Sigmoid colon (tissue), 6 donors: ENCODE measurements at regions not wholly inside any gene's neighbourhood (a gene's known extent, or its start where the extent isn't known, plus 50 kb on each side); places are given as distances from the start of the nearest gene placed in this dataset.

Source experiments
- DNase-seq: peaks from one replicate; pipeline ENCODE4 v3.0.0-alpha.2; 2019
- H3K27ac ChIP-seq, 4 donors: fragments of 200-600 bp; sonication (generic); one replicate each; pipeline ENCODE4 v1.5.1; 2016 to 2019; ENCODE audit warnings: mild to moderate bottlenecking in 1 of 4
- H3K27me3 ChIP-seq, 3 donors: fragments of 200-600 bp; sonication (generic); one replicate each; pipeline ENCODE4 v1.5.1; 2019; ENCODE audit warnings: mild to moderate bottlenecking in 1 of 3
- H3K36me3 ChIP-seq, 4 donors: fragments of 200-600 bp; sonication (generic); one replicate each; pipeline ENCODE4 v1.5.1; 2016 to 2019
- H3K4me1 ChIP-seq, 4 donors: fragments of 200-600 bp; sonication (generic); one replicate each; pipeline ENCODE4 v1.5.1; 2017 to 2019
- H3K4me3 ChIP-seq, 4 donors: fragments of 200-600 bp; sonication (generic); one replicate each; pipeline ENCODE4 v1.5.1; 2017 to 2019; ENCODE audit warnings: mild to moderate bottlenecking in 2 of 4, moderate library complexity in 1 of 4
- H3K9me3 ChIP-seq, 4 donors: fragments of 200-600 bp in 3 of 4; sonication (generic) in 3 of 4; one replicate each; pipeline versions ENCODE4 v1.5.1 to v1.6.1; 2013 to 2019
- CTCF ChIP-seq, 4 experiments: fragments of 450-650 bp in 3 of 4; fragments of 200-600 bp in 1 of 4; IDR thresholded peaks; one replicate each; pipeline ENCODE4 v1.5.1; 2016 to 2019; ENCODE audit warnings: antibody characterized with exemption in 4 of 4, mild to moderate bottlenecking in 3 of 4, moderate library complexity in 2 of 4
- EP300 ChIP-seq, 4 donors: sonication (generic); formaldehyde crosslinking; IDR thresholded peaks; one replicate each; pipeline ENCODE4 v1.6.1; 2017; ENCODE audit warnings: antibody characterized with exemption in 4 of 4
- POLR2A ChIP-seq, 2 donors: fragments of 450-650 bp; IDR thresholded peaks; one replicate each; pipeline ENCODE4 v1.6.1; 2016; ENCODE audit warnings: antibody characterized with exemption in 2 of 2, mild to moderate bottlenecking in 2 of 2, moderate library complexity in 2 of 2
- POLR2AphosphoS5 ChIP-seq, 4 donors: sonication (generic); formaldehyde crosslinking; IDR thresholded peaks; one replicate each; pipeline ENCODE4 v1.6.1; 2017; ENCODE audit warnings: antibody characterized with exemption in 4 of 4
- whole genome bisulfite sequencing, 2 donors: extraction: QIAGEN DNeasy Blood & Tissue Kit; methylation state at CpG; one replicate each; pipeline ENCODE4 v1.1.7; 2013; 5-methylcytosine and 5-hydroxymethylcytosine counted together
- intact Hi-C: fragments of 100-400 bp; cut with DNase I; formaldehyde crosslinking; loops from one replicate; pipeline ENCODE4 v1.15.1; 2023
- donor health status: healthy with polysubstance abuse.
- donor health status: healthy.

- H3K36me3 ChIP-seq, result no peaks in the 10 kb centered on the region
- intact Hi-C loops, result no loop called here
- H3K4me3 ChIP-seq, result no peak overlapping the region
- TF ChIP-seq CTCF (IDR thresholded peaks at IDR 0.05), result peak in 3 of 4 experiments; percentile 50 to 77 (median 72)
- no peak for TF ChIP-seq POLR2AphosphoS5 (IDR thresholded peaks at IDR 0.05)
- no peak for TF ChIP-seq EP300 (IDR thresholded peaks at IDR 0.05)
- no peak for TF ChIP-seq POLR2A (IDR thresholded peaks at IDR 0.05)
- DNase-seq, result peak; percentile 64
- H3K27ac ChIP-seq, result no peak overlapping the region
- no peaks in the 10 kb centered on the region for H3K9me3 ChIP-seq
- WGBS, 2 donors, result 7 to 13% methylated on average over 7 of the region's 7 CpGs
- H3K27me3 ChIP-seq, result no peaks in the 10 kb centered on the region
- peaks cover 0 to 10% (median 0%) of the 10 kb centered on the region in 4 donors for H3K4me1 ChIP-seq
Observed at GRCh38 chr5:101678481-101679193, 617.4 kb downstream of the SLCO4C1 start.

DNA sequence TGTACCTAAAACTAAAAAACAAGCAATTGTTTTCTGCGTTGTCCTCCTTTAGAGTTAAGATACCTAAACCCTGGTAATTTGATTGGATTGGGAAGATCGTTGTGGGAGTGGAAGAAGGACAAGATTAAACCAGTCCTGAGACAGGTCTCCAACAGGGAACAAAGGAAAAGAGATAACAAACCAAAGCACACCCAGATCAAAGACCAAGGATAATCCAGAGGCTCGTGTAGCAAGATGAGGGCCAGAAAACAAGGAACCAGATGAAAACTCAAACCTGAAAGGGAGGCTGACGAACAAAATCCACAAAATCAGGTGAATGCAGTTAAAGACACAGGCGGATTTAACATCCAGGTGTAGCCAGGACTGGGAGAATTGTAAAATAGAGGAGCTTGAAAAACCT, 618.1 kb downstream of the SLCO4C1 start:
- Histone ChIP-seq H3K9me3 (no peaks in the 10 kb centered on the region), H3K27me3 (no peaks in the 10 kb centered on the region), H3K4me3 (no peak overlapping the region), H3K36me3 (no peaks in the 10 kb centered on the region), H3K4me1 (peaks cover 0 to 10% (median 0%) of the 10 kb centered on the region in 4 donors), H3K27ac (no peak overlapping the region)
- WGBS, 2 donors, result 19 to 61% methylated on average over 5 of the region's 5 CpGs
- TF ChIP-seq POLR2AphosphoS5 (IDR thresholded peaks at IDR 0.05), result no peak
- TF ChIP-seq CTCF (IDR thresholded peaks at IDR 0.05), result no peak
- no peak for TF ChIP-seq EP300 (IDR thresholded peaks at IDR 0.05)
- no peak for TF ChIP-seq POLR2A (IDR thresholded peaks at IDR 0.05)
- DNase-seq, result no peak
- intact Hi-C loops, result no loop called here

GRCh38 chr5:101676646-101677045, 619.4 kb downstream of the SLCO4C1 start:
- WGBS, 2 donors, result 52 to 70% methylated on average over 2 of the region's 2 CpGs
- H3K27me3 ChIP-seq, result no peaks in the 10 kb centered on the region
- intact Hi-C loops, result no loop called here

DNA sequence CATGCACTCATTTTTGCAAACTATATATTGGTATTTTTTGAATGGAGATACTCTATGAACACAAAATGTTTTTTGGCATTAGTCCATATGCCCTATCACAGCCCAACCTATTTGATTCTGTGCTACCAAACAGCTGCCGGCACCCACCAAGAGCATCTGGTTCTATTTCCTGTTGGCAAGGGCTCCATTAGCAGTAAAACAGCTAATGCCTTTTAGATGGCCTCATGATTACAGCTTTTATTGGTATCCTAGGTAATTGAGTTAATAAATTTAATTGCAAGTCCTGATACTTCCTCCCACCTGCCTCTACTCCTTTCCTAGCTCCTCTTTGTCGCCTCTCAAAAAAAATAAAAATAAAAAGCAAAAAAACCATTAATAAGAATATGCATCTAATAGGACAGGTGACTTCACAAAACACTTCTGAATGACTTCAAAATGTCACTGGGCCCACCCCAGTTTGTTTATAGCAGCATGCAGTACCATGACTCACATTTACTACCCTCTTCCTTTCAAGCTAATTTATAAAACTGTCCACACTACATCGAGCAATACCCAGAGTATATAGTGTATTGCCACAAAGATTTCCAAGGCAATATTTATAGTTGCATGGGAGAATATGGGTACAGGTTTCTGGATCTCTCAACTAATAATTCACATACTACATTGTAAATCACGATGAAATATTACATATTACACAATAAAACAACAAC, 620.4 kb downstream of the SLCO4C1 start:
- Histone ChIP-seq H3K27me3 (no peaks in the 10 kb centered on the region), H3K4me3 (no peak overlapping the region), H3K27ac (no peak overlapping the region), H3K36me3 (no peaks in the 10 kb centered on the region), H3K9me3 (no peaks in the 10 kb centered on the region), H3K4me1 (peaks cover 0 to 10% (median 0%) of the 10 kb centered on the region in 4 donors)
- intact Hi-C loops, result no loop called here
- 49 to 66% methylated on average over 4 of the region's 4 CpGs for WGBS, 2 donors
- TF ChIP-seq POLR2AphosphoS5 (IDR thresholded peaks at IDR 0.05) (no peak), CTCF (IDR thresholded peaks at IDR 0.05) (no peak), EP300 (IDR thresholded peaks at IDR 0.05) (no peak), POLR2A (IDR thresholded peaks at IDR 0.05) (no peak)
- DNase-seq, result no peak

More at GRCh38 chr5:101676646-101677045, 619.4 kb downstream of the SLCO4C1 start:
- H3K36me3 ChIP-seq, result no peaks in the 10 kb centered on the region
- no peak overlapping the region for H3K4me3 ChIP-seq
- H3K4me1 ChIP-seq, result peaks cover 0 to 10% (median 0%) of the 10 kb centered on the region in 4 donors
- H3K27ac ChIP-seq, result no peak overlapping the region
- DNase-seq, result no peak
- TF ChIP-seq CTCF (IDR thresholded peaks at IDR 0.05) (no peak), POLR2A (IDR thresholded peaks at IDR 0.05) (no peak), POLR2AphosphoS5 (IDR thresholded peaks at IDR 0.05) (no peak), EP300 (IDR thresholded peaks at IDR 0.05) (no peak)
- H3K9me3 ChIP-seq, result no peaks in the 10 kb centered on the region
